IMR-90 (cell line): ENCODE measurements at regions not wholly inside any gene's neighbourhood (a gene's known extent, or its start where the extent isn't known, plus 50 kb on each side); places are given as distances from the start of the nearest gene placed in this dataset.

Experiments used
- ATAC-seq: fragments of 200-7000 bp; cut with Tn5 transposase; 2 replicates; pipeline ENCODE4 v1.9.1; 2020; ENCODE audit warnings: low read depth, mild to moderate bottlenecking, moderate library complexity
- BruUV-seq: library from RNA; stranded (reverse); fragments of 400-500 nt; replicated peaks from 2 replicates; lab custom pipeline; 2021; lab: Mats Ljungman, UMichigan
- CTCF ChIA-PET: fragments of 300-600 bp; formaldehyde crosslinking; extraction: SDS; loops from one replicate; lab custom pipeline; 2021; ENCODE audit warnings: antibody characterized with exemption; lab: Yijun Ruan, JAX
- POLR2A ChIA-PET: fragments of 300-600 bp; sonication (Branson Sonifier 250); formaldehyde crosslinking; loops from one replicate; lab custom pipeline; 2022; ENCODE audit warnings: antibody characterized with exemption; ENCODE audit not compliant: unreplicated experiment; lab: Charles Lee
- DNase-seq: peaks from one replicate; pipeline ENCODE4 v3.0.0; 2013
- H2AFZ ChIP-seq: replicated peaks from 2 replicates; pipeline ENCODE3; 2013; ENCODE audit warnings: low read length, mild to moderate bottlenecking; ENCODE audit not compliant: poor library complexity
- H2AK5ac ChIP-seq: 2 replicates; pipeline ENCODE4 v1.6.1; 2013; ENCODE audit warnings: low read depth, low read length, inconsistent platforms
- H2AK9ac ChIP-seq: replicated peaks from 2 replicates; pipeline ENCODE3; 2013; ENCODE audit warnings: mild to moderate bottlenecking, low read depth, low read length, moderate library complexity; ENCODE audit not compliant: poor library complexity
- H2BK120ac ChIP-seq: 2 replicates; pipeline ENCODE4 v1.6.1; 2013; ENCODE audit warnings: low read depth, low read length, inconsistent platforms
- H2BK15ac ChIP-seq: 3 replicates; pipeline ENCODE4 v1.6.1; 2013; ENCODE audit warnings: low read depth, low read length, inconsistent platforms
- H2BK20ac ChIP-seq: 2 replicates; pipeline ENCODE4 v1.6.1; 2013; ENCODE audit warnings: low read depth, mild to moderate bottlenecking, inconsistent platforms, low read length, moderate library complexity
- H2BK5ac ChIP-seq: 2 replicates; pipeline ENCODE4 v1.6.1; 2013; ENCODE audit warnings: mild to moderate bottlenecking, low read depth, low read length, inconsistent platforms; ENCODE audit not compliant: poor library complexity, severe bottlenecking
- H3K14ac ChIP-seq: replicated peaks from 2 replicates; pipeline ENCODE4 v1.6.1; 2013; ENCODE audit warnings: low read depth, low read length, inconsistent platforms
- H3K18ac ChIP-seq: 2 replicates; pipeline ENCODE4 v1.6.1; 2013; ENCODE audit warnings: low read depth, low read length, control low read depth
- H3K23ac ChIP-seq: 2 replicates; pipeline ENCODE4 v1.6.1; 2013; ENCODE audit warnings: low read depth, low read length, inconsistent platforms
- H3K27ac ChIP-seq: 2 replicates; pipeline ENCODE4 v1.5.1; 2013; ENCODE audit warnings: mild to moderate bottlenecking, control low read depth, low read length; ENCODE audit not compliant: insufficient read depth
- H3K27me3 ChIP-seq: 2 replicates; pipeline ENCODE4 v1.6.1; 2013; ENCODE audit warnings: low read length; ENCODE audit not compliant: control insufficient read depth, insufficient read depth
- H3K36me3 ChIP-seq: 2 replicates; pipeline ENCODE4 v1.6.1; 2013; ENCODE audit warnings: low read length, mixed read lengths; ENCODE audit not compliant: control insufficient read depth, insufficient read depth
- H3K4ac ChIP-seq: 2 replicates; pipeline ENCODE4 v1.6.1; 2013; ENCODE audit warnings: low read depth, low read length, inconsistent platforms
- H3K4me1 ChIP-seq: 2 replicates; pipeline ENCODE4 v1.6.1; 2013; ENCODE audit warnings: low read length, mixed read lengths; ENCODE audit not compliant: control insufficient read depth, insufficient read depth
- H3K4me2 ChIP-seq: 2 replicates; pipeline ENCODE4 v1.6.1; 2013; ENCODE audit warnings: low read depth, mild to moderate bottlenecking, control low read depth, low read length, moderate library complexity
- H3K4me3 ChIP-seq: 2 replicates; pipeline ENCODE4 v1.5.1; 2013; ENCODE audit warnings: low read depth, mild to moderate bottlenecking, control low read depth, low read length, moderate library complexity; ENCODE audit not compliant: insufficient read depth
- H3K56ac ChIP-seq: 2 replicates; pipeline ENCODE4 v1.6.1; 2013; ENCODE audit warnings: low read length, inconsistent platforms; ENCODE audit not compliant: insufficient read depth; ENCODE audit errors: extremely low read depth
- H3K79me1 ChIP-seq, 2 experiments: 2 replicates each; pipeline ENCODE4 v1.6.1; 2013; ENCODE audit warnings: low read length in 2 of 2, inconsistent platforms in 1 of 2, low read depth in 1 of 2
- H3K9ac ChIP-seq: 2 replicates; pipeline ENCODE4 v1.6.1; 2013; ENCODE audit warnings: low read depth, low read length, control low read depth
- H3K9me1 ChIP-seq: 2 replicates; pipeline ENCODE4 v1.6.1; 2013; ENCODE audit warnings: low read length, inconsistent platforms; ENCODE audit not compliant: insufficient read depth
- H3K9me3 ChIP-seq: 2 replicates; pipeline ENCODE4 v1.6.1; 2013; ENCODE audit warnings: low read length; ENCODE audit not compliant: control insufficient read depth, insufficient read depth
- H4K20me1 ChIP-seq: 2 replicates; pipeline ENCODE4 v1.6.1; 2013; ENCODE audit warnings: low read length, inconsistent platforms; ENCODE audit not compliant: insufficient read depth
- H4K5ac ChIP-seq: 2 replicates; pipeline ENCODE4 v1.6.1; 2013; ENCODE audit warnings: mild to moderate bottlenecking, low read depth, low read length, control low read depth
- H4K8ac ChIP-seq, 2 experiments: 2 replicates each; pipeline ENCODE4 v1.6.1; 2013; ENCODE audit warnings: low read depth in 2 of 2, low read length in 2 of 2, control low read depth in 1 of 2, inconsistent platforms in 1 of 2
- H4K91ac ChIP-seq: 2 replicates; pipeline ENCODE4 v1.6.1; 2013; ENCODE audit warnings: low read depth, low read length, inconsistent platforms; ENCODE audit not compliant: insufficient read depth
- BHLHE40 ChIP-seq: fragments of 150-350 bp; IDR thresholded peaks from 2 replicates; pipeline ENCODE4 v1.6.1; 2016; ENCODE audit warnings: mild to moderate bottlenecking, low read depth, low read length
- CEBPB ChIP-seq: IDR thresholded peaks from 2 replicates; pipeline ENCODE4 v1.6.1; 2012; ENCODE audit warnings: low read depth, low read length, improper control_type of control experiment
- CHD1 ChIP-seq: IDR thresholded peaks from 2 replicates; pipeline ENCODE4 v1.6.1; 2012; ENCODE audit warnings: low read depth, low read length, improper control_type of control experiment
- FOS ChIP-seq: fragments of 150-350 bp; IDR thresholded peaks from 2 replicates; pipeline ENCODE4 v1.6.1; 2016; ENCODE audit warnings: low read depth, low read length
- MAFK ChIP-seq: IDR thresholded peaks from 2 replicates; pipeline ENCODE4 v1.6.1; 2012; ENCODE audit warnings: low read depth, low read length, improper control_type of control experiment
- MAZ ChIP-seq: IDR thresholded peaks from 2 replicates; pipeline ENCODE4 v1.6.1; 2012; ENCODE audit warnings: low read depth, mild to moderate bottlenecking, low read length, improper control_type of control experiment, moderate library complexity, borderline replicate concordance
- MXI1 ChIP-seq: IDR thresholded peaks from 2 replicates; pipeline ENCODE4 v1.6.1; 2012; ENCODE audit warnings: low read depth, mild to moderate bottlenecking, low read length, moderate library complexity, borderline replicate concordance
- NFE2L2 ChIP-seq: fragments of 150-350 bp; IDR thresholded peaks from 2 replicates; pipeline ENCODE4 v1.6.1; 2016; ENCODE audit warnings: low read depth, mild to moderate bottlenecking, low read length
- POLR2A ChIP-seq: IDR thresholded peaks from 2 replicates; pipeline ENCODE4 v1.6.1; 2012; ENCODE audit warnings: mild to moderate bottlenecking, low read depth, low read length
- RAD21 ChIP-seq: IDR thresholded peaks from 2 replicates; pipeline ENCODE4 v1.6.1; 2012; ENCODE audit warnings: low read length, improper control_type of control experiment
- RCOR1 ChIP-seq: IDR thresholded peaks from 2 replicates; pipeline ENCODE4 v1.6.1; 2012; ENCODE audit warnings: mild to moderate bottlenecking, low read length, improper control_type of control experiment; ENCODE audit not compliant: insufficient replicate concordance
- RFX5 ChIP-seq: IDR thresholded peaks from 2 replicates; pipeline ENCODE4 v1.8.0; 2012; ENCODE audit warnings: low read depth, mild to moderate bottlenecking, low read length, moderate library complexity
- SMC3 ChIP-seq: fragments of 150-350 bp; IDR thresholded peaks from 2 replicates; pipeline ENCODE4 v1.6.1; 2016; ENCODE audit warnings: low read depth, mild to moderate bottlenecking, antibody characterized with exemption, low read length, moderate library complexity
- WGBS, 2 experiments: methylation state at CpG; one replicate each; pipeline versions ENCODE4 v1.1.5 to v1.1.7; 2013; ENCODE audit warnings: missing lambda C conversion rate in 2 of 2; ENCODE audit not compliant: insufficient read length in 1 of 2; ENCODE audit errors: extremely low coverage in 2 of 2; 5-methylcytosine and 5-hydroxymethylcytosine counted together
- dilution Hi-C: fragments of 300-500 bp; cut with HindIII; formaldehyde crosslinking; loops from one replicate; pipeline ENCODE4 v1.14.3; 2018; ENCODE audit warnings: low sequenced_read_pairs; ENCODE audit not compliant: unreplicated experiment
- in situ Hi-C: fragments of 300-500 bp; cut with MboI; formaldehyde crosslinking; loops from 3 replicates; pipeline ENCODE4 v1.14.3; 2019; ENCODE audit warnings: low sequenced_read_pairs, inconsistent platforms, mixed read lengths
- intact Hi-C: fragments of 100-400 bp; cut with micrococcal nuclease; formaldehyde crosslinking; loops from 2 replicates; pipeline ENCODE4 v1.10.0; 2022
- TF ChIP-seq, protein P1 (sequence below): conservative IDR thresholded peaks from 2 replicates; pipeline ENCODE4 v1.5.1; 2012; ENCODE audit warnings: mild to moderate bottlenecking, low read depth, low read length, improper control_type of control experiment
- TF ChIP-seq, protein P2 (sequence below): fragments of 150-350 bp; IDR thresholded peaks from 2 replicates; pipeline ENCODE4 v1.6.1; 2017; ENCODE audit warnings: mild to moderate bottlenecking, antibody characterized with exemption, low read length, low read depth
- TF ChIP-seq, protein P3 (sequence below): fragments of 150-350 bp; IDR thresholded peaks from 2 replicates; pipeline ENCODE4 v1.6.1; 2016; ENCODE audit warnings: low read depth, mild to moderate bottlenecking, low read length, moderate library complexity, borderline replicate concordance

DNA sequence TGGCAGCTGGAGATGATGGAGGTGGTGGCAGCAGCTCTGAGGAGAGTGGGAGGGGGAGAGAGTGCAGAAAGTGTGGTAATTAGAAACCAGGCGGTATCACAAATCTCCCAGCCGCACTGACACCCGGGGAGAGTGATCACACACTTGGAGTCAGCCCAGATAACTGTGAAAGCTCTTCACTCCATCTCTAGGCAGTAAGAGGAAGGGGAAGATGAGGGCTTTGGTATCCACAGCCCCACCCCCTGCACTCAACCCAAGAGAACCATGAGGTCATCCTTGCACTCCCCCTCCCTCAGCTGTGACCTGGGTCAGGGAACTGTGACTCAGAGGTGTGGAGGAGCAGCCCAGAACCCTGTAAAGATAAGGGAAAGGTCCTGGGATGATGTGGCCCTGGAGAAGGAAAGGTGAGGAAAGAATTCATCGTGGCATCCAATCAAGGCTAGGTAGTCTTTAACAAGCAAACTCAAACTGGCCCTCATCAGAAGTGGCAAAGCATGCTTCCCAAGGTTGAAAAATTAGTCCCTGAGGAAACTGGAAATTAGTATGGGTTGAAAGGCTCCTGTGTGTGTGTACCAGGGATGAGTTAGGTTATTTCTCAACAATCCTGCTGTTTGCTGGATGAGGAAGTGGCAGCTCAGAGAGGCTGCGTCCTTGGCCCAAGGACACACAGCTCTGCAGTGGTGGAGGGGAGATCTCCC, 111.0 kb upstream of the LHX5 start:
- H3K23ac ChIP-seq = no peak overlapping the region
- H3K9me3 ChIP-seq = peaks cover 2% of the 10 kb centered on the region; the same call in 1 of the 2 replicates
- CTCF ChIA-PET = no interaction called here
- no CpG with 5 or more reads among the region's 5 CpGs for WGBS, 2 experiments
- no peaks in the 10 kb centered on the region for H3K27me3 ChIP-seq
- TF ChIP-seq, protein P1, sequence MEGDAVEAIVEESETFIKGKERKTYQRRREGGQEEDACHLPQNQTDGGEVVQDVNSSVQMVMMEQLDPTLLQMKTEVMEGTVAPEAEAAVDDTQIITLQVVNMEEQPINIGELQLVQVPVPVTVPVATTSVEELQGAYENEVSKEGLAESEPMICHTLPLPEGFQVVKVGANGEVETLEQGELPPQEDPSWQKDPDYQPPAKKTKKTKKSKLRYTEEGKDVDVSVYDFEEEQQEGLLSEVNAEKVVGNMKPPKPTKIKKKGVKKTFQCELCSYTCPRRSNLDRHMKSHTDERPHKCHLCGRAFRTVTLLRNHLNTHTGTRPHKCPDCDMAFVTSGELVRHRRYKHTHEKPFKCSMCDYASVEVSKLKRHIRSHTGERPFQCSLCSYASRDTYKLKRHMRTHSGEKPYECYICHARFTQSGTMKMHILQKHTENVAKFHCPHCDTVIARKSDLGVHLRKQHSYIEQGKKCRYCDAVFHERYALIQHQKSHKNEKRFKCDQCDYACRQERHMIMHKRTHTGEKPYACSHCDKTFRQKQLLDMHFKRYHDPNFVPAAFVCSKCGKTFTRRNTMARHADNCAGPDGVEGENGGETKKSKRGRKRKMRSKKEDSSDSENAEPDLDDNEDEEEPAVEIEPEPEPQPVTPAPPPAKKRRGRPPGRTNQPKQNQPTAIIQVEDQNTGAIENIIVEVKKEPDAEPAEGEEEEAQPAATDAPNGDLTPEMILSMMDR = no peak
- TF ChIP-seq RAD21 (no peak), POLR2A (no peak), RFX5 (no peak), RCOR1 (no peak), MXI1 (no peak), NFE2L2 (no peak), BHLHE40 (no peak), MAFK (no peak), SMC3 (no peak), CHD1 (no peak), MAZ (no peak), FOS (no peak), CEBPB (no peak)
- TF ChIP-seq, protein P2, sequence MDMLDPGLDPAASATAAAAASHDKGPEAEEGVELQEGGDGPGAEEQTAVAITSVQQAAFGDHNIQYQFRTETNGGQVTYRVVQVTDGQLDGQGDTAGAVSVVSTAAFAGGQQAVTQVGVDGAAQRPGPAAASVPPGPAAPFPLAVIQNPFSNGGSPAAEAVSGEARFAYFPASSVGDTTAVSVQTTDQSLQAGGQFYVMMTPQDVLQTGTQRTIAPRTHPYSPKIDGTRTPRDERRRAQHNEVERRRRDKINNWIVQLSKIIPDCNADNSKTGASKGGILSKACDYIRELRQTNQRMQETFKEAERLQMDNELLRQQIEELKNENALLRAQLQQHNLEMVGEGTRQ = no peak
- TF ChIP-seq, protein P3, sequence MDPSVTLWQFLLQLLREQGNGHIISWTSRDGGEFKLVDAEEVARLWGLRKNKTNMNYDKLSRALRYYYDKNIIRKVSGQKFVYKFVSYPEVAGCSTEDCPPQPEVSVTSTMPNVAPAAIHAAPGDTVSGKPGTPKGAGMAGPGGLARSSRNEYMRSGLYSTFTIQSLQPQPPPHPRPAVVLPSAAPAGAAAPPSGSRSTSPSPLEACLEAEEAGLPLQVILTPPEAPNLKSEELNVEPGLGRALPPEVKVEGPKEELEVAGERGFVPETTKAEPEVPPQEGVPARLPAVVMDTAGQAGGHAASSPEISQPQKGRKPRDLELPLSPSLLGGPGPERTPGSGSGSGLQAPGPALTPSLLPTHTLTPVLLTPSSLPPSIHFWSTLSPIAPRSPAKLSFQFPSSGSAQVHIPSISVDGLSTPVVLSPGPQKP = no peak
- intact Hi-C loops (no loop called here), in situ Hi-C loops (no loop called here), dilution Hi-C loops (no loop called here)
- no peaks in the 10 kb centered on the region for H3K79me1 ChIP-seq
- no peak overlapping the region for H3K4me2 ChIP-seq
- POLR2A ChIA-PET = no interaction called here
- no peak overlapping the region for H4K91ac ChIP-seq
- H3K9me1 ChIP-seq = no peaks in the 10 kb centered on the region
- BruUV-seq = no TSS peak
- H2AFZ ChIP-seq = no peak overlapping the region
- no peaks in the 10 kb centered on the region for H4K20me1 ChIP-seq
- ATAC-seq (no peak), DNase-seq (no peak)
- H2BK15ac ChIP-seq = no peak overlapping the region
- H3K4me1 ChIP-seq = no peaks in the 10 kb centered on the region
- no peak overlapping the region for H4K5ac ChIP-seq
- H3K27ac ChIP-seq = no peak overlapping the region
- H3K4me3 ChIP-seq = no peak overlapping the region
- H3K56ac ChIP-seq = no peak overlapping the region
- H3K9ac ChIP-seq = no peak overlapping the region
- no peak overlapping the region for H3K4ac ChIP-seq
- no peak overlapping the region for H4K8ac ChIP-seq
- H2BK5ac ChIP-seq = no peak overlapping the region
- H3K18ac ChIP-seq = no peak overlapping the region
- no peak overlapping the region for H2BK120ac ChIP-seq
- no peak overlapping the region for H2BK20ac ChIP-seq
- no peaks in the 10 kb centered on the region for H3K36me3 ChIP-seq
- no peak overlapping the region for H2AK9ac ChIP-seq
- H3K14ac ChIP-seq = no peak overlapping the region
- no peak overlapping the region for H2AK5ac ChIP-seq
